K562 (cell line): ENCODE measurements at regions not wholly inside any gene's neighbourhood (a gene's known extent, or its start where the extent isn't known, plus 50 kb on each side); places are given as distances from the start of the nearest gene placed in this dataset.

Source experiments
- ATAC-seq: fragments of 200-7000 bp; cut with Tn5 transposase; 3 replicates; pipeline ENCODE4 v1.9.1; 2020; ENCODE audit warnings: moderate library complexity
- BruUV-seq: library from RNA; stranded (reverse); fragments of 400-500 nt; replicated peaks from 2 replicates; lab custom pipeline; 2021; lab: Mats Ljungman, UMichigan
- CTCF ChIA-PET: fragments of 300-600 bp; formaldehyde crosslinking; extraction: SDS; loops from one replicate; lab custom pipeline; 2021; ENCODE audit warnings: low intra/inter-chr PET ratio; lab: Yijun Ruan, JAX
- POLR2A ChIA-PET: fragments of 300-600, 350-650 bp; sonication (Branson Sonifier 250); formaldehyde crosslinking; extraction: SDS; loops from one replicate; lab custom pipeline; 2021; ENCODE audit warnings: antibody characterized with exemption, inconsistent platforms; lab: Yijun Ruan, JAX
- DNase-seq, 4 experiments: peaks; one replicate each; pipeline versions ENCODE4 v3.0.0 to v3.0.0-alpha.2; 2011 to 2018; ENCODE audit warnings: low spot score in 3 of 4, mixed read lengths in 3 of 4; ENCODE audit errors: extremely low read depth in 1 of 4
- FAIRE-seq: peaks from 2 replicates; lab custom pipeline; 2011; peaks lifted over from hg19 to GRCh38; lab: Jason Lieb, UNC
- H2AFZ ChIP-seq: 2 replicates; pipeline ENCODE4 v1.6.0; 2011; ENCODE audit warnings: low read depth, low read length, control low read depth, inconsistent platforms
- H3K27ac ChIP-seq: fragments of 200-600 bp; 3 replicates; pipeline ENCODE4 v1.8.0; 2011; ENCODE audit warnings: low read depth, mild to moderate bottlenecking, control low read depth, inconsistent platforms, low read length, moderate library complexity, mixed read lengths; ENCODE audit errors: extremely low read depth
- H3K27me3 ChIP-seq, 2 experiments: fragments of 300-600 bp in 1 of 2; 2 replicates in 1 of 2; 3 replicates in 1 of 2; pipeline versions ENCODE4 v1.6.0 to v1.8.0; 2011; ENCODE audit warnings: inconsistent platforms in 2 of 2, low read length in 2 of 2, mild to moderate bottlenecking in 1 of 2, mixed read lengths in 1 of 2, moderate library complexity in 1 of 2; ENCODE audit not compliant: control insufficient read depth in 2 of 2, insufficient read depth in 2 of 2
- H3K36me3 ChIP-seq: fragments of 300-600 bp; 3 replicates; pipeline ENCODE4 v1.8.0; 2011; ENCODE audit warnings: mild to moderate bottlenecking, low read length, inconsistent platforms; ENCODE audit not compliant: control insufficient read depth, insufficient read depth
- H3K4me1 ChIP-seq, 2 experiments: fragments of 200-600 bp in 1 of 2; replicated peaks in 1 of 2; 2 replicates in 1 of 2; 3 replicates in 1 of 2; pipeline versions ENCODE4 v1.5.1 to v1.8.0; 2011; ENCODE audit warnings: inconsistent platforms in 2 of 2, low read length in 2 of 2, mild to moderate bottlenecking in 1 of 2, mixed read lengths in 1 of 2, moderate library complexity in 1 of 2; ENCODE audit not compliant: control insufficient read depth in 2 of 2, insufficient read depth in 2 of 2
- H3K4me2 ChIP-seq: 2 replicates; pipeline ENCODE4 v1.6.1; 2011; ENCODE audit warnings: low read length, control low read depth, inconsistent platforms, mixed read lengths; ENCODE audit not compliant: insufficient read depth
- H3K4me3 ChIP-seq: fragments of 200-600 bp; sonication (generic), shearing (Covaris generic); 2 replicates; pipeline ENCODE4 v1.5.1; 2016; ENCODE audit warnings: control low read depth, inconsistent platforms
- H3K79me2 ChIP-seq: fragments of 200-600 bp; 3 replicates; pipeline ENCODE4 v1.8.0; 2011; ENCODE audit warnings: low read length, inconsistent platforms; ENCODE audit not compliant: control insufficient read depth, insufficient read depth
- H3K9ac ChIP-seq, 2 experiments: 2 replicates each; pipeline versions ENCODE4 v1.6.0 to v1.6.1; 2011; ENCODE audit warnings: low read depth in 2 of 2, low read length in 2 of 2, control low read depth in 1 of 2, inconsistent platforms in 1 of 2, mild to moderate bottlenecking in 1 of 2, mixed read lengths in 1 of 2; ENCODE audit not compliant: insufficient read depth in 1 of 2
- H3K9me1 ChIP-seq: one replicate; pipeline ENCODE4 v1.6.0; 2011; ENCODE audit warnings: inconsistent platforms, mild to moderate bottlenecking, low read length, moderate library complexity; ENCODE audit not compliant: control insufficient read depth, insufficient read depth
- H3K9me3 ChIP-seq: replicated peaks from 2 replicates; pipeline ENCODE4 v1.5.1; 2011; ENCODE audit warnings: low read depth, low read length, inconsistent platforms; ENCODE audit not compliant: control insufficient read depth, insufficient read depth
- H4K20me1 ChIP-seq: replicated peaks from 2 replicates; pipeline ENCODE4 v1.6.1; 2011; ENCODE audit warnings: low read length, inconsistent platforms, mixed read lengths; ENCODE audit not compliant: control insufficient read depth, insufficient read depth
- FOXJ3 ChIP-seq: sonication (generic); formaldehyde crosslinking; IDR thresholded peaks from 2 replicates; pipeline ENCODE4 v1.4.0; 2020; ENCODE audit warnings: mild to moderate bottlenecking, missing genetic modification reagents
- KDM1A ChIP-seq, 2 experiments: fragments of 450-650 bp; IDR thresholded peaks; 2 replicates each; pipeline ENCODE4 v1.6.1; 2016; ENCODE audit warnings: mild to moderate bottlenecking in 2 of 2
- KDM5B ChIP-seq: fragments of 200-600 bp; sonication (generic); IDR thresholded peaks from 2 replicates; pipeline ENCODE4 v1.6.1; 2012; ENCODE audit warnings: low read depth, mild to moderate bottlenecking, moderate library complexity, low read length, control low read depth, inconsistent platforms; ENCODE audit not compliant: insufficient replicate concordance
- NFXL1 ChIP-seq: fragments of 450-650 bp; formaldehyde crosslinking; IDR thresholded peaks from 2 replicates; pipeline ENCODE4 v1.4.0; 2021; ENCODE audit warnings: mild to moderate bottlenecking
- POU5F1 ChIP-seq: fragments of 150-350 bp; IDR thresholded peaks from 2 replicates; pipeline ENCODE4 v1.6.1; 2014; ENCODE audit warnings: borderline replicate concordance, low read length, low read depth, mild to moderate bottlenecking; ENCODE audit not compliant: partially characterized antibody
- RBM25 ChIP-seq: fragments of 200-400 bp; formaldehyde crosslinking; IDR thresholded peaks from 2 replicates; pipeline ENCODE4 v1.6.1; 2018; ENCODE audit warnings: low read length, low read depth, moderate library complexity; ENCODE audit not compliant: severe bottlenecking
- SRSF3 ChIP-seq: fragments of 200-400 bp; formaldehyde crosslinking; IDR thresholded peaks from 2 replicates; pipeline ENCODE4 v1.6.1; 2016; ENCODE audit warnings: mild to moderate bottlenecking, low read length, moderate library complexity; ENCODE audit not compliant: insufficient read depth
- TBL1XR1 ChIP-seq, 2 experiments: IDR thresholded peaks; 2 replicates each; pipeline ENCODE4 v1.6.1; 2012; ENCODE audit warnings: improper control_type of control experiment in 2 of 2, low read length in 2 of 2, mild to moderate bottlenecking in 1 of 2
- ZEB2 ChIP-seq: fragments of 450-650 bp; IDR thresholded peaks from 2 replicates; pipeline ENCODE4 v1.6.1; 2016
- ZFPM2 ChIP-seq: fragments of 250-450 bp; sonication (Bioruptor Pico); IDR thresholded peaks from 2 replicates; pipeline ENCODE4 v1.5.1; 2022; ENCODE audit warnings: mild to moderate bottlenecking
- ZNF212 ChIP-seq: fragments of 450-650 bp; formaldehyde crosslinking; IDR thresholded peaks from 2 replicates; pipeline ENCODE4 v1.4.0; 2020; ENCODE audit warnings: mild to moderate bottlenecking
- ZNF57 ChIP-seq: fragments of 450-650 bp; formaldehyde crosslinking; IDR thresholded peaks from 2 replicates; pipeline ENCODE4 v1.4.0; 2020; ENCODE audit warnings: mild to moderate bottlenecking, moderate library complexity
- ZNF785 ChIP-seq: fragments of 250-450 bp; sonication (Bioruptor Pico); IDR thresholded peaks from 2 replicates; pipeline ENCODE4 v1.4.0; 2020; ENCODE audit warnings: mild to moderate bottlenecking
- WGBS: fragments of 100-300 bp; shearing (Covaris generic); methylation state at CpG from one replicate; pipeline ENCODE4 v1.1.6; 2016; ENCODE audit warnings: low coverage, mixed read lengths; ENCODE audit not compliant: insufficient coverage; ENCODE audit errors: missing lambda C conversion rate; 5-methylcytosine and 5-hydroxymethylcytosine counted together
- in situ Hi-C: fragments of 300-500 bp; cut with MboI; formaldehyde crosslinking; loops from 4 replicates; pipeline ENCODE4 v1.15.0; 2018; ENCODE audit warnings: inconsistent platforms, mixed read lengths
- intact Hi-C: fragments of 100-400 bp; cut with micrococcal nuclease; formaldehyde crosslinking; loops from 2 replicates; pipeline ENCODE4 v1.14.2; 2022
- TF ChIP-seq, protein P1 (sequence below): fragments of 450-650 bp; formaldehyde crosslinking; IDR thresholded peaks from 2 replicates; pipeline ENCODE4 v1.4.0; 2020; ENCODE audit warnings: mild to moderate bottlenecking, moderate library complexity
- TF ChIP-seq, protein P2 (sequence below): fragments of 450-650 bp; conservative IDR thresholded peaks from 2 replicates; pipeline ENCODE4 v1.6.1; 2016; ENCODE audit warnings: missing genetic modification characterization, low read depth, mild to moderate bottlenecking, control low read depth, missing compliant biosample characterization
- TF ChIP-seq, protein P3 (sequence below): fragments of 200-400 bp; formaldehyde crosslinking; IDR thresholded peaks from 2 replicates; pipeline ENCODE4 v1.6.1; 2017; ENCODE audit warnings: mild to moderate bottlenecking, low read depth, low read length, moderate library complexity

DNA sequence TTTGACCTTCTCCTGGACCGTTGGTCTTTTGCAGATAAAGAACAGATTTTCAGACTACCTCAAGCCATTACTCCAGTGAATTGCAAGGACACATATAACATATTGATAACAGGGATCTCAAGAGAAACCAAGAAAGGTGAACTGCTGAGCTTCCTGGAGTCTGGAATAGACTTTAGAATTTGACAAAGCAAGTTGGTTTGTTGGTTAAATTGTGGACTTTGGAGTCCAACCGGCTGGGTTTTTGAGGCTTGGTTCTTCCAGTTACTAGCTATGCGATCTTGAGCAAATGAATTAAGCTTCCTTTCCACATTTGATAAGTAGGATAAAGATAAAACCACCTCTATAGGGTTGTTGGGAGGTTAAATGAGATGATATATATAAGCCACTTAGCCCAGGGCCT is 233.1 kb downstream of the SHQ1 start (continued):
- TF ChIP-seq, protein P1, sequence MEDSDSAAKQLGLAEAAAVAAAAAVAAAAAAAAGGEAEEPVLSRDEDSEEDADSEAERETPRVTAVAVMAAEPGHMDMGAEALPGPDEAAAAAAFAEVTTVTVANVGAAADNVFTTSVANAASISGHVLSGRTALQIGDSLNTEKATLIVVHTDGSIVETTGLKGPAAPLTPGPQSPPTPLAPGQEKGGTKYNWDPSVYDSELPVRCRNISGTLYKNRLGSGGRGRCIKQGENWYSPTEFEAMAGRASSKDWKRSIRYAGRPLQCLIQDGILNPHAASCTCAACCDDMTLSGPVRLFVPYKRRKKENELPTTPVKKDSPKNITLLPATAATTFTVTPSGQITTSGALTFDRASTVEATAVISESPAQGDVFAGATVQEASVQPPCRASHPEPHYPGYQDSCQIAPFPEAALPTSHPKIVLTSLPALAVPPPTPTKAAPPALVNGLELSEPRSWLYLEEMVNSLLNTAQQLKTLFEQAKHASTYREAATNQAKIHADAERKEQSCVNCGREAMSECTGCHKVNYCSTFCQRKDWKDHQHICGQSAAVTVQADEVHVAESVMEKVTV (CRISPR knock-in tag), result no peak
- no peak for TF ChIP-seq RBM25

DNA sequence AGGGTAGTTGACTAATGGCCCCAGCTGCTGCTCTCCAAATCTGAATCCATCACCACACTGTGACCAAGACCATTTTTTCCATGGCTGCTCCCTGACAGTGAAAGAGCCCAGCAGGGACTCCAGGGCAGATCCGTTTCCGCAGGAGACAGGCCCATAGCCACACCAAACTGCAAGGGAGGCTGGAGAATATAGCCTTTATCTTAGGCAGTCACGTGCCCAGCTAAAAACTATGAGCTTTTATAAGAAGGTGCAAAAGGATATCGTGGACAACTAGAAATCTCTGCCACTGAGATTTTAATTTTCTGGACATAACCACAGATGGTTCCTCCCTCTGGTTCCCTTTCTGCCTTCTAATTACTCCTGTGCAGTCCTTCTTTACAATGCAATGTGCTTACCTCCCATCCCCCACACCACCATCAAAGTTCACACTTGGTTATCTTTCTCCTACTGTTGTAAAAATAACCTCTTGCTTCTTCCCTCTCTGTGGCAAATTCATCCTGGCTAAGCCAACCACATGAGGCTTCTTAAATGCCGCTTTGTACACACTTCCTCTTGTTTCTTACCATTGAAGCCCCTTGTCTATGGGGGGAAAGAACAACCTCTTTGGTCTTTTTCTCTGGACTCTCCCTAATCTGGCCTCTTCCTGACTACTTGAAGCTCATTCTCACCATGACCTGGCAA is 233.7 kb downstream of the SHQ1 start:
- ChIA-PET CTCF (no interaction called here), POLR2A (interaction anchor here (0.6 kb wide), 1 partner anchor 11 kb away, joined by 3 read pairs; no protein-coding TSS in a partner anchor)
- H3K4me2 ChIP-seq, result no peak overlapping the region
- no peaks in the 10 kb centered on the region for H3K79me2 ChIP-seq
- in situ Hi-C loops (no loop called here), intact Hi-C loops (no loop called here)
- H3K27ac ChIP-seq, result no peak overlapping the region
- BruUV-seq, result no TSS peak
- H3K27me3 ChIP-seq, result no peaks in the 10 kb centered on the region
- peak overlapping the region; percentile 61; the same call in 1 of the 2 replicates for H2AFZ ChIP-seq
- peak in 1 of 4 experiments; percentile 32 for DNase-seq
- H4K20me1 ChIP-seq, result no peaks in the 10 kb centered on the region
- WGBS, result 13% methylated on average over 4 of the region's 5 CpGs
- H3K4me3 ChIP-seq, result no peak overlapping the region
- no peaks in the 10 kb centered on the region for H3K9me1 ChIP-seq
- peak; percentile 52 for ATAC-seq
- H3K36me3 ChIP-seq, result no peaks in the 10 kb centered on the region
- H3K9me3 ChIP-seq, result no peaks in the 10 kb centered on the region
- no peak overlapping the region for H3K9ac ChIP-seq
- FAIRE-seq, result no peak
- H3K4me1 ChIP-seq, result peaks cover 0 to 16% of the 10 kb centered on the region in 2 experiments; a peak in 3 of 5 replicates
- no peak for TF ChIP-seq POU5F1
- TF ChIP-seq SRSF3, result no peak
- TF ChIP-seq ZNF785 (CRISPR knock-in tag), result no peak
- no peak for TF ChIP-seq NFXL1 (CRISPR knock-in tag)
- TF ChIP-seq ZNF57 (CRISPR knock-in tag), result no peak
- TF ChIP-seq, protein P2, sequence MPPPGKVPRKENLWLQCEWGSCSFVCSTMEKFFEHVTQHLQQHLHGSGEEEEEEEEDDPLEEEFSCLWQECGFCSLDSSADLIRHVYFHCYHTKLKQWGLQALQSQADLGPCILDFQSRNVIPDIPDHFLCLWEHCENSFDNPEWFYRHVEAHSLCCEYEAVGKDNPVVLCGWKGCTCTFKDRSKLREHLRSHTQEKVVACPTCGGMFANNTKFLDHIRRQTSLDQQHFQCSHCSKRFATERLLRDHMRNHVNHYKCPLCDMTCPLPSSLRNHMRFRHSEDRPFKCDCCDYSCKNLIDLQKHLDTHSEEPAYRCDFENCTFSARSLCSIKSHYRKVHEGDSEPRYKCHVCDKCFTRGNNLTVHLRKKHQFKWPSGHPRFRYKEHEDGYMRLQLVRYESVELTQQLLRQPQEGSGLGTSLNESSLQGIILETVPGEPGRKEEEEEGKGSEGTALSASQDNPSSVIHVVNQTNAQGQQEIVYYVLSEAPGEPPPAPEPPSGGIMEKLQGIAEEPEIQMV (tag), result no peak
- peak; percentile 70 to 81 for TF ChIP-seq KDM1A (IDR thresholded peaks at IDR 0.05)
- no peak for TF ChIP-seq ZEB2
- TF ChIP-seq ZNF212 (CRISPR knock-in tag), result no peak
- no peak for TF ChIP-seq FOXJ3 (CRISPR knock-in tag)
- no peak for TF ChIP-seq ZFPM2 (CRISPR knock-in tag)
- TF ChIP-seq, protein P3, sequence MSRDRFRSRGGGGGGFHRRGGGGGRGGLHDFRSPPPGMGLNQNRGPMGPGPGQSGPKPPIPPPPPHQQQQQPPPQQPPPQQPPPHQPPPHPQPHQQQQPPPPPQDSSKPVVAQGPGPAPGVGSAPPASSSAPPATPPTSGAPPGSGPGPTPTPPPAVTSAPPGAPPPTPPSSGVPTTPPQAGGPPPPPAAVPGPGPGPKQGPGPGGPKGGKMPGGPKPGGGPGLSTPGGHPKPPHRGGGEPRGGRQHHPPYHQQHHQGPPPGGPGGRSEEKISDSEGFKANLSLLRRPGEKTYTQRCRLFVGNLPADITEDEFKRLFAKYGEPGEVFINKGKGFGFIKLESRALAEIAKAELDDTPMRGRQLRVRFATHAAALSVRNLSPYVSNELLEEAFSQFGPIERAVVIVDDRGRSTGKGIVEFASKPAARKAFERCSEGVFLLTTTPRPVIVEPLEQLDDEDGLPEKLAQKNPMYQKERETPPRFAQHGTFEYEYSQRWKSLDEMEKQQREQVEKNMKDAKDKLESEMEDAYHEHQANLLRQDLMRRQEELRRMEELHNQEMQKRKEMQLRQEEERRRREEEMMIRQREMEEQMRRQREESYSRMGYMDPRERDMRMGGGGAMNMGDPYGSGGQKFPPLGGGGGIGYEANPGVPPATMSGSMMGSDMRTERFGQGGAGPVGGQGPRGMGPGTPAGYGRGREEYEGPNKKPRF, result no peak
- TF ChIP-seq KDM5B, result no peak
- no peak for TF ChIP-seq TBL1XR1 (IDR thresholded peaks at IDR 0.05; ENCODE audit: low read length in 2 of 2)
